ENCODE measurements at regions not wholly inside any gene's neighbourhood (a gene's known extent, or its start where the extent isn't known, plus 50 kb on each side); places are given as distances from the start of the nearest gene placed in this dataset.

DNA sequence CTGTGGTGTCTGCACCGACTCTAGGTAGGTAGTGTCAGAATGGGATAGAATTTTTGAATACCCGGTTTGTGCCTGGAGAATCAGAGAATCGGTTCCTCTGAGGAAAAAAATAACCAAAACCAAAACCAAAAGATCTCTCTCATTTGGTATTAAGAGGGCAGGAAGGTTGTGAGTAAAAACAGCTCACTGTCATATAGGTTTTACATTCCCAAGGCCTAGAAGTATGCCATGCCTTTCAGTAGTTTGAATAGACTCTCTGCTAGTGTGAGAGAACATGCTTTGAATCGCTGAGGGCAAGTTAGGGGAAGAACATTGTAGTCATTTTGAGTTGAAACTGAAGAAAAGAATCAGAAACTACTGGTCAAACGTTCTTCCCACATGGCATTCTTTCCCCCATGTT lies 411.4 kb upstream of the CD180 start:
- TF ChIP-seq, protein P1, sequence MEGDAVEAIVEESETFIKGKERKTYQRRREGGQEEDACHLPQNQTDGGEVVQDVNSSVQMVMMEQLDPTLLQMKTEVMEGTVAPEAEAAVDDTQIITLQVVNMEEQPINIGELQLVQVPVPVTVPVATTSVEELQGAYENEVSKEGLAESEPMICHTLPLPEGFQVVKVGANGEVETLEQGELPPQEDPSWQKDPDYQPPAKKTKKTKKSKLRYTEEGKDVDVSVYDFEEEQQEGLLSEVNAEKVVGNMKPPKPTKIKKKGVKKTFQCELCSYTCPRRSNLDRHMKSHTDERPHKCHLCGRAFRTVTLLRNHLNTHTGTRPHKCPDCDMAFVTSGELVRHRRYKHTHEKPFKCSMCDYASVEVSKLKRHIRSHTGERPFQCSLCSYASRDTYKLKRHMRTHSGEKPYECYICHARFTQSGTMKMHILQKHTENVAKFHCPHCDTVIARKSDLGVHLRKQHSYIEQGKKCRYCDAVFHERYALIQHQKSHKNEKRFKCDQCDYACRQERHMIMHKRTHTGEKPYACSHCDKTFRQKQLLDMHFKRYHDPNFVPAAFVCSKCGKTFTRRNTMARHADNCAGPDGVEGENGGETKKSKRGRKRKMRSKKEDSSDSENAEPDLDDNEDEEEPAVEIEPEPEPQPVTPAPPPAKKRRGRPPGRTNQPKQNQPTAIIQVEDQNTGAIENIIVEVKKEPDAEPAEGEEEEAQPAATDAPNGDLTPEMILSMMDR (IDR thresholded peaks at IDR 0.05), result no peak
- TF ChIP-seq JUN (CRISPR knock-in tag; IDR thresholded peaks at IDR 0.05), result no peak
- TF ChIP-seq, protein P2, sequence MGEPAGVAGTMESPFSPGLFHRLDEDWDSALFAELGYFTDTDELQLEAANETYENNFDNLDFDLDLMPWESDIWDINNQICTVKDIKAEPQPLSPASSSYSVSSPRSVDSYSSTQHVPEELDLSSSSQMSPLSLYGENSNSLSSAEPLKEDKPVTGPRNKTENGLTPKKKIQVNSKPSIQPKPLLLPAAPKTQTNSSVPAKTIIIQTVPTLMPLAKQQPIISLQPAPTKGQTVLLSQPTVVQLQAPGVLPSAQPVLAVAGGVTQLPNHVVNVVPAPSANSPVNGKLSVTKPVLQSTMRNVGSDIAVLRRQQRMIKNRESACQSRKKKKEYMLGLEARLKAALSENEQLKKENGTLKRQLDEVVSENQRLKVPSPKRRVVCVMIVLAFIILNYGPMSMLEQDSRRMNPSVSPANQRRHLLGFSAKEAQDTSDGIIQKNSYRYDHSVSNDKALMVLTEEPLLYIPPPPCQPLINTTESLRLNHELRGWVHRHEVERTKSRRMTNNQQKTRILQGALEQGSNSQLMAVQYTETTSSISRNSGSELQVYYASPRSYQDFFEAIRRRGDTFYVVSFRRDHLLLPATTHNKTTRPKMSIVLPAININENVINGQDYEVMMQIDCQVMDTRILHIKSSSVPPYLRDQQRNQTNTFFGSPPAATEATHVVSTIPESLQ (CRISPR knock-in tag; IDR thresholded peaks at IDR 0.05), result no peak
- no peak for TF ChIP-seq ZNF232 (CRISPR knock-in tag; IDR thresholded peaks at IDR 0.05)
- TF ChIP-seq, protein P3, sequence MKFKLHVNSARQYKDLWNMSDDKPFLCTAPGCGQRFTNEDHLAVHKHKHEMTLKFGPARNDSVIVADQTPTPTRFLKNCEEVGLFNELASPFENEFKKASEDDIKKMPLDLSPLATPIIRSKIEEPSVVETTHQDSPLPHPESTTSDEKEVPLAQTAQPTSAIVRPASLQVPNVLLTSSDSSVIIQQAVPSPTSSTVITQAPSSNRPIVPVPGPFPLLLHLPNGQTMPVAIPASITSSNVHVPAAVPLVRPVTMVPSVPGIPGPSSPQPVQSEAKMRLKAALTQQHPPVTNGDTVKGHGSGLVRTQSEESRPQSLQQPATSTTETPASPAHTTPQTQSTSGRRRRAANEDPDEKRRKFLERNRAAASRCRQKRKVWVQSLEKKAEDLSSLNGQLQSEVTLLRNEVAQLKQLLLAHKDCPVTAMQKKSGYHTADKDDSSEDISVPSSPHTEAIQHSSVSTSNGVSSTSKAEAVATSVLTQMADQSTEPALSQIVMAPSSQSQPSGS (CRISPR knock-in tag; IDR thresholded peaks at IDR 0.05; ENCODE audit: borderline replicate concordance, low read depth), result no peak
- no peak for TF ChIP-seq ZNF423 (CRISPR knock-in tag; IDR thresholded peaks at IDR 0.05)

All from WTC11 (cell line).